ENCODE measurements at regions not wholly inside any gene's neighbourhood (a gene's known extent, or its start where the extent isn't known, plus 50 kb on each side); places are given as distances from the start of the nearest gene placed in this dataset.
"Not testable (repeated sequence)": the region's sequence is repeated elsewhere in the genome, so short reads cannot be mapped to it uniquely, and the experiment has no call there.

- no peak for TF ChIP-seq CTCF (IDR thresholded peaks at IDR 0.05; ENCODE audit: low read depth, low read length)
- H3K27ac ChIP-seq: no peak overlapping the region
Observed at GRCh38 chr11:86874304-86875056, 74.1 kb downstream of the PRSS23 start.

DNA sequence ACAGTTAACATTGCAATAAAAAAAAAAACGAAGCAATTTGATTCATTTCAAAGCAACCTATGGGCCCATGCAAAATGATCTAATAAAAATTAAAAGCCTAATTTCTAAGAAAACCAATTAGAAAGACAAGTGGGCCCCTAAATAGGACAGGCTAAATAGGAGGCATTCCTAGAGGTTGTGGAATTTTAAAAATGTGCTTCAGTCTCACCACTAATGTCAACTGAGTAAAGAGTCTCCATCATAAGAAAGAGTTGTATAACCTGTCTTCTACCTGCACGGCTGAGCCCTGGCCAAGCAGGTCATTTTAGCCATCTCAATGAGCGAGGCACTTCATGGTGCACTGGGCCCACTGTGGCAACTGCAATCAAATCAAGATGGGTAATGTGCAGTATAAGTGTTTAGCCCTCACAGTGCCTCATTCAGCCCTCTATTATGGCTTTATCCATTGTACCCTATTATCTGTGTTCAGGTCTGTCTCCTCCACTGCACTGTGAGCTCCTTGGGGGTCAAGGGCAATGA lies 76.4 kb downstream of the PRSS23 start:
- Histone ChIP-seq H3K27ac (no peak overlapping the region), H3K36me3 (no peaks in the 10 kb centered on the region), H3K9me3 (ENCODE audit: severe bottlenecking) (no peaks in the 10 kb centered on the region), H3K4me3 (ENCODE audit: low read depth, low read length) (no peak overlapping the region), H3K27me3 (ENCODE audit: insufficient read depth, low read depth, severe bottlenecking) (no peaks in the 10 kb centered on the region)
- no peak for DNase-seq
- TF ChIP-seq CTCF (IDR thresholded peaks at IDR 0.05; ENCODE audit: low read depth, low read length): no peak

More at GRCh38 chr11:86874304-86875056, 74.1 kb downstream of the PRSS23 start:
- Histone ChIP-seq H3K36me3 (no peaks in the 10 kb centered on the region), H3K9me3 (ENCODE audit: severe bottlenecking) (no peaks in the 10 kb centered on the region), H3K27me3 (ENCODE audit: insufficient read depth, low read depth, severe bottlenecking) (no peaks in the 10 kb centered on the region), H3K4me3 (ENCODE audit: low read depth, low read length) (no peak overlapping the region)
- DNase-seq: no peak

GRCh38 chr11:86877503-86877902 lies 77.2 kb downstream of the PRSS23 start:
- H3K27me3 ChIP-seq (ENCODE audit: insufficient read depth, low read depth, severe bottlenecking): no peaks in the 10 kb centered on the region
- H3K27ac ChIP-seq: no peak overlapping the region
- no peaks in the 10 kb centered on the region for H3K9me3 ChIP-seq (ENCODE audit: severe bottlenecking)
- H3K36me3 ChIP-seq: no peaks in the 10 kb centered on the region
- no peak overlapping the region for H3K4me3 ChIP-seq (ENCODE audit: low read depth, low read length)
- no peak for DNase-seq
- no peak for TF ChIP-seq CTCF (IDR thresholded peaks at IDR 0.05; ENCODE audit: low read depth, low read length)

DNA sequence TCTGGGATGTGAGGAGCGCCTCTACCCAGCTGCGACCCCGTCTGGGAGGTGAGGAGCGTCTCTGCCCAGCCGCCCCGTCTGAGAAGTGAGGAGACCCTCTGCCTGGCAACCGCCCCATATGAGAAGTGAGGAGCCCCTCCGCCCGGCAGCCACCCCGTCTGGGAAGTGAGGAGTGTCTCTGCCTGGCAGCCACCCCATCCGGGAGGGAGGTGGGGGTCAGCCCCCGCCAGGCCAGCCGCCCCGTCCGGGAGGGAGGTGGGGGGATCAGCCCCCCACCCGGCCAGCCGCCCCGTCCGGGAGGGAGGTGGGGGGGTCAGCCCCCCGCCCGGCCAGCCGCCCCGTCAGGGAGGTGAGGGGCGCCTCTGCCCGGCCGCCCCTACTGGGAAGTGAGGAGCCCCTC lies 76.0 kb downstream of the FZD4 start:
- not testable (repeated sequence) for H3K27me3 ChIP-seq (ENCODE audit: insufficient read depth, low read depth, severe bottlenecking); H3K4me3 ChIP-seq (ENCODE audit: low read depth, low read length); H3K27ac ChIP-seq; H3K36me3 ChIP-seq; H3K9me3 ChIP-seq (ENCODE audit: severe bottlenecking); DNase-seq

GRCh38 chr11:86885311-86885710 lies 69.9 kb downstream of the FZD4 start:
- TF ChIP-seq CTCF (IDR thresholded peaks at IDR 0.05; ENCODE audit: low read depth, low read length): no peak
- Histone ChIP-seq H3K36me3 (no peaks in the 10 kb centered on the region), H3K27ac (no peak overlapping the region), H3K9me3 (ENCODE audit: severe bottlenecking) (peaks cover 3% of the 10 kb centered on the region), H3K27me3 (ENCODE audit: insufficient read depth, low read depth, severe bottlenecking) (no peaks in the 10 kb centered on the region), H3K4me3 (ENCODE audit: low read depth, low read length) (no peak overlapping the region)
- DNase-seq: no peak

DNA sequence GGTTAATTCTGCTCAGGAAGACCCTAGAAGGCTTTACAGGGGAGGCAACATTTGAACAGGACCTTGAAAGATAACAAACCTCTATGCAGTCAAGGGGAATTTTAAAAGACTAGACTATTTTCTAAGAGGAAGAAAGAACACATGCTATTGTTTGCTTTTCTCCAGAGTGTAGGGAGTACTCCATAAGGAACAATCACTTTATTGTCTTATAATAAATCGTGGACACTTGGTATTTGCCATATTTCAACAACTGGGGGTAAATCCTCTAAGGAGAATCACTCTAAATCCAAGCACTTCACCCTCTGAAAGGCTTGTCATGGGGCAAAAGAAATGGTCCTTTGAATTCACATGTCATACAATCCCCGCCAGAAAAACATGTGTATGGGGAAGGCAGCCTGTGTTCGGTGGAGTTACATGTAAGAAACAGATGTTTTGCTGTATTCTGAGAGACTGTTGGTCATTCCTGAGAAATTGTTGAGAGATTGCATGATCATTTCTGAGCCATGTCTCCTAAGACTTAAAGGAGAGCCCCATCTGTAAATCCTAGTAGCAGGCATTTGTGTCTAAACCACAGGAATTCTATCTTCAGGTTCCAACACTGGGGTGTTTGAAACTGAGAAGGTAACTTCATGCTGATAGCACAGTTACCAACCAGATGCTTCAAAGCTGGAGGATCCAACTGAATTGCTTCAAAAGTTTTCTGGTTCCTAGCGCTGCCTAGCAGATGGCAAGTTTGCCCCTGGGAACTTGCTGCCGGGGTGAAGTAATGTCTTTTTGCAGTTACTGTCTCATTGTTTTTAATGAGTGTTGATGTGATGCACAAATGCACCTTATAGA lies 66.8 kb downstream of the FZD4 start:
- no peaks in the 10 kb centered on the region for H3K36me3 ChIP-seq
- H3K27me3 ChIP-seq (ENCODE audit: insufficient read depth, low read depth, severe bottlenecking): no peaks in the 10 kb centered on the region
- no peak for DNase-seq
- H3K27ac ChIP-seq: no peak overlapping the region
- H3K9me3 ChIP-seq (ENCODE audit: severe bottlenecking): peaks cover 3% of the 10 kb centered on the region
- no peak for TF ChIP-seq CTCF (IDR thresholded peaks at IDR 0.05; ENCODE audit: low read depth, low read length)
- H3K4me3 ChIP-seq (ENCODE audit: low read depth, low read length): no peak overlapping the region
